ENCODE measurements at regions not wholly inside any gene's neighbourhood (a gene's known extent, or its start where the extent isn't known, plus 50 kb on each side); places are given as distances from the start of the nearest gene placed in this dataset.
A peak's percentile ranks its signal among the peaks of the same experiment; 100 is the strongest.

DNA sequence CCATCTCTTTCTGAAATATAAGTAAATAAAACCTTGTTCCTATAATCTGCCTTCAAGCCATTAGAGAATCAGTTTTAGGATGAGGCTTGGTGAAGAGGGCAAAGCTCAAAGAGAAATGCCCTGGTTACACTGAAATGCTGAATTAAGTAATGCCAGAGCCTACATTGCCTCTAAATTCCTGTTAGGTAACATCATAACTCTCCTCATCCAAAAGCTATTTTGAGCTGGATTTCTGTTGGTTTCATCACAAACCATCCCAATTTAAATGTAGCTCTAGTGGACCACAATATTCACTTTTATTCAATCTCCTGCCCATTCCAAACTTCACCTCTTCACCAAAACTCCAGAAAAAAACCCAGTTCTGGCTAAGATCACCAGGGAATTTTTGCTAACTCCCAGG, 1319.7 kb upstream of the TENM3 start:
- no peak for DNase-seq

DNA sequence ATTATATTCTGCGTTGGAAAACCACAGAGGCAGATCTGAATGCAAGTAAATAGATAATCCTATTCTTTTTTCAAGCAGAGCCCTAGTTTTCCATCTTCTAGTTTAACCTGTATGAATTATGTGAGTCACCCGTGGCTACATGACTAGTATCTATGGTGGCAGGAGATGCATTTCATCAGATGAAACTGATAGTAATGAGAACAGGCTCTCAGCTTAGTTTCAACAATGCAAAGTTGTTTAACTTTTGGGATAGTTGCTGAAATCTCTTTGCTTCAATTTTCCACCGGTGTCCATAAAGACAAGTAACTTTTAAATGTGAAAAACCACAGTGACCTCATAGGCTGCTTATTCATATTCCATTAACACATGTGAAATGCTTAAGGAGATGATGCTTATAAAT, 1317.4 kb upstream of the TENM3 start:
- no peak for DNase-seq

DNA sequence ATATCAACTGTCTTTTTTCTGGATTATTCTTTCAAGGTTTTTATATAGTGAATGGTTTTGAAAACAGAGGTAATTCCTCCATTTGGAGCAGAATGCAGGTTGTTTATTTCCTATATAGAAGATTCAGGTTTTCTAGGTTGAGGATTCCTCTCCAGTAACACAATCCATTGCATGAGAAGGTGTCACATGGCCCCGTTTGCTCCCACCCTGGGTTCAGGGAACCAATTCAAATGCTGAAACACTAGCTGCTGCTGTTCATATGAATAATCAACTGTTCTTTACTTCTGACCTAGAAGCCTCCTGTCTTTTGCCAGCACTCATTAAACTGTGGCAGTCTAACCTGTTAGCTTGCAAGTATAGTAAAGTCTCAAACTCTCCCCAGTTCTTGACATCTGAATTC, 1316.9 kb upstream of the TENM3 start:
- no peak for DNase-seq

DNA sequence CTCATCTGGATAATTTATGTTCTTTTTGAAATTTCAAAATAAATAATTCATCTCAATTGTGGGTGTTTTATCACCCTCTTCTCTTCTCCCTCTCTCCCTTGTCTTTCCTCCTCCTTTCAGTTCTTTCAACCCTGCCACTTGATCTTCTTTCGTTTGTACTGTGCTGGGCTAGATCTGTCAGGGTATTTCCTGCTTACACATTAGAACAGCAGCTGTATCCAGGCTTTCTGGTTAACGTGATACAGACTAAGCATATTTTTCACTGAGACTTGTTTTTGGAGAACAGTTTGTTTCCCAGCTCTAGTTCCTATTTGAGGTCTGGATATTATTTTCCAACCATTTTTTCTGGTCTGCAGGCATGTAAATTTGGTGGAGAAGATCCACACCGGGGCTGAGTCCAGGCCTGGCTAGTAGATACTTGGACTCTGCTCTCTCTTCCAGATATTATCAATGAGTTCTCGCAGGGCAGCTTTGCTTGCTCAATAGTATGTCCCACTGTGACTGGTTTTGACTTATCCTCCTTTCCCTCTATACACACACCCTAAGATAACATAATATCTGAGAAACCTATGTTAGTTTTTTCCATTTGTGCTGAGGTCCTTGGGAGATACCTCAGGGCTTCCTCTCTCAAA, 1310.7 kb upstream of the TENM3 start:
- DNase-seq = no peak

DNA sequence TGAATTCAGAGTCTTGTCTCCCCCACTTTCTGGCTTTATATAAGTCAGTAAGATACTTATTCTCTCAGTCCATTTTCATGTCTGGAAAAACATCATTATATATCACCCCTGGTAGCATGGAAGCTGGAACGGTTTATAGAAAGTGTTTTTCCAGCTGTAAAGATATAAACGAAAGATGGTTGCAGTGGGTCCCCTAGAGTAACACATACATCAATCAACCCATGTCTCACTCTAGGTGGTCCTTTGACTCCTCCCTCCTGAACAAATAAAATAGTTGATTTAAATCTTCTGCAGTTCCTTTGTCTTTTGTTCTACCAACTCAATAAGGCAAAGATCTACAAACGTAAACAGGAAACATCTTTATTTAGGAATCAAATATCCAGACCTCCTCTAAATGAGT, 1306.1 kb upstream of the TENM3 start:
- no peak for DNase-seq

DNA sequence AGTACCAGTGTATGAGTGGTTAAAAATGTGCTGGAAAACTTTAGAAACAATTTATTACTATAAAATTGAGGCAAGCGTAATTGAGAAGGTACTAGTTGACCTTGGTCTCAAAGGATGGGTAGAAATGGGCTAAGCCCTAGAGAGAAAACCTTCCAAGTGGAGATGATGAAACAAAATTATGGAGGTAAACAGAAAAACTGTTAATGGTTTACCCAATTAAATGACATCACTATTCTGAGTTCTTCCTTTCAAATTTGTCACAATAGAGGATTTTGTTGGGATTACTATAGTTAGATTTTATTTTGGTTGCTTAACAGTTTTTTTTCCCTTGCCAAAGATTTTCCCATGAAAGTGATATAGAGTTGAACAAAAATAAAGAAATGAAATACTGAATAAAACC, 1302.5 kb upstream of the TENM3 start:
- no peak for DNase-seq

DNA sequence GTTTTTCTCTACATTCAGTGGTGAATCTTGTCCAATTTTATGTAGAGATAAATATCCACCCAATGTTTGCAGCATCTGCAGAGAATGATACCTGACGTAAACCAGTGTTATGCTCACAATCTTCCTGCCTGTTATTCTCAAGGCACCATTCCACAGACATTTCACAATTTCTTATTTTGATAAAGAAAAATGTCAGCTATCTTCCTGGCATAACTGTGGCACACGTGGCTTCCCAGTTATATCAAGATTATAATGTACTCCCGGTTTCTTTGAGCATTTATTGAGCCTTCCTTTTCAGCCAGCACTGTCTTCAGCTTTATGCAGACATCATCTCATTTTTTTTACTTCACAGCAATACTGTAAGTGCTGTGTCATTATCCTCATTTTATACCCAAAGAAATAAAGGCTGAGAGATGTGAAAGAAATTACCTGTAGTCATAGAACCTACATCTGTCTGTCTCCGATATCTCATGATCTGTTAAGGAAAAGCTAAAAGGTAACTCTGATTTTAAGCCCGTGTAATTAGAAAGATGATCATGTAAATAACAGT, 1300.8 kb upstream of the TENM3 start:
- DNase-seq = no peak

DNA sequence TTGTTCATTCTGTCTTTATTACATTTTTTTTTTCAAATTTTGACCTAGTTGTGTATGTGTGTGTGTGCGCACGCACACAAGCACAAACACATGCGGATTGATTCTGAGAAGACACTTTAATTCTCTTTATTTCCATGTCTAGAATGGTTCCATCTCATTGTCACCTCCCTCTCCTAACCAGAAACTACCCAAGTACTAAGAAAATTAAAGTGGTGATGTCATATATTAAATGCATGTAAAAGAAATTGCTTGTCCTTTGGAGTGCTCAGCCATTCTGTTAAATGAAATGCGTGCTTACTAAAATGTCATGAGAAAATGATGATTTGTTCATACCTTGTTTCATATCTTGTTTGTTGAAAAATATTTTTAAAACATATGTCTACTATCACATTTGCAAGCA, 1297.0 kb upstream of the TENM3 start:
- DNase-seq = no peak

DNA sequence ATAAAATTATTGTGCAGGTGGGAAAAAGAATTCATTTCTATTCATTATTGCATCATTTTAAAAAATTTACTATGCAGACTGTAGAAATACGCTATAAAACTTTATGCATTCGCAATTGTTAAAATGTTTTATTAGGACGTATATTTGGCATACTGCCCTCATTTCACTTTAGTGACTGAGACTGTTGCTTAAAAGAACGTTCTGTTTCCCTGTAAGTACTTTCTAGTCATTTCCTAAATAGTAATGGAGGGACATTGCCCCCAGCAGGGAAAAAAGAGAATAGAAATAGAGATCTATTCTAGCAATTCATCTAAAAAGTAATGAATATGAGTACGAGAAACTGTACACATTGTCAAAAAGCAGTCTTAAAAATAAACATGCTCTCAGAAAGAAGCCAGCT, 1295.8 kb upstream of the TENM3 start:
- DNase-seq = no peak

DNA sequence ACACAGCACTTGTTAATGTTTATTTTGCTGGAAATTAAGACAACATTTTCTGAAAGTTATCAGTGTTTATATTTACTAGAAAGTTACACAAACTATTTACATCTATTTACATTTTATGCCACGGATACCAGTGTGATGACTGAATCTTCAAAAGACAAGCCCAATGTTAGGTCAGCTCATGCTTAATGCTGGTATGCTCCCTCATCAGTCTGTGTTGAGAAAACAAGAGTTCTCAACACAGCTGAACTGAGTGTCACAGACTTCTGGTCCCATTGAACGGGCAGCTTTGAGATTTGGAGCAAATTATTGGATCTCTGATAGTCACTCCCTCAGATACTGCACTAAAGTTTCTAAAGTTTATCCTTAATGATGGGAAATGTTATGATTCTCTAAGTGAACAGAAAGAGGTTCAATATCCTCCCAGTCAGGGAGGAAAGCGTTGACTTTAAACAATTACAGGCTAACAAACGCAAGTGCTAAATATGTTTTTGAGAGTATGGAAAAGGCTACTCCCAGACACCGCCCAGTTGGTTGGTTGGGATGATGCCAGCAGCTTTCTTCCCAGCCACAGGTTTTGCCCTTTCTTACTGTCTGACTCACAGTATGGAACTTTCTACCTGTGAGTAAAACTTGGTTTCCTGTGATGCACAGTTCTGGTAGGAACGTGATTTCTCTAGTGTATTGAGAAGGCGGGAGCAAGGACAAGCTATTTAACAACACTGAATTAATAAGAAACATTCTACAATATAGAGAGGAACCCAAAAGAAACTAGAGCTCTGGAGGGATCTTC, 1293.6 kb upstream of the TENM3 start:
- no peak for DNase-seq

DNA sequence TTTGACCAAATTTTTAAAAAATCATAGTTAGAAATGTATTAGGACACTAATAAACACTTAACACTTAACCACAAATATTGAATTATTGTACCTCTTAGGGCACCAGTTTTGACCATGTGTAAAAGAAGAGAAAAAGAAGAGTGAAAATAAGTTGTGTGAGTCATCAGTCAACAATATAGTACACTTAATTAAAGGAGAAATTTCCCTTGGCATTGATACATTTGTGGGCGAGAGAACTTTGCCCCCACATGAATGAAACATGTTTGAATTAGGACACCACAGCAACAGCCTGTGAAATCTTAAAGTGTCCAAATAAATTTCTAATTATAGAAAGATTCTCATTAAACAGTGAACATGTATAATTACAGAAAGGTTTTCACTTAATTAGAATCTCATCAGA, 1292.8 kb upstream of the TENM3 start:
- no peak for DNase-seq

DNA sequence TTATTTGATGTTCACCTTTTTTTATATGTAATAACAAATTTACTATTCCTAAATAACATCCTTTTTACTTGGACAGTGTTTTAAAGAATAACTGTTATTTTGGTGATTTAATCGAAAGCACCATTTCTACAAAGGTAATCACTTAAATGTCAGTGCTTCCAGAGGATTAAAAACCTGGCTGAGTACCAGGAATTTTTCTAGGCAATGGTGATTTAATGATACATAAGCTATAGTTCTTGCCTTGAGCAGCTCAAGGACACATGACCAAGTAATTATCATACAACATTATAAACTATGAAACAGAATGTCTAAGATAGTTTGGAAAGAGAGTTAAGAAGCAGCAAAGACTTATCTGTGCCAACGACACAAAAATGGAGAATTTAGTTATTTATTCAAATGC, 1291.9 kb upstream of the TENM3 start:
- DNase-seq = no peak

DNA sequence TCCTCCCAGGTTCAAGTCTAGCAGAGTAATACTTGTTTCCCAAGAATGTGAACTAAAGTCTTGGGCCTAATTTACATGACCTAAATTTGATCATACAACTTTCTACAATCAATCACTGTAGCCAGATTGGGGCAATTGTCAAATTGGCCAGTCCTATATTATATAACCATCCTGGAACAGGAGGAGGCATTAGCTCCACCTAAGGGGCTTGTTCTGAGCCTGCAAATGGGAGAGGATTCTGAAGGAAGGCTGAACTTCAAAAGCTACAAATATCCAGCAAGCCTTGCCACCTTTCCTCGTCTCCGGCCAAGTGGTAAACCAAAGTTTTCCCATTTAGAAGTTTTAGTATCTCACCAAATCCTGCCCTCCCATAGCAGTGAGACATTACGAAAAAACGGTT, 1289.6 kb upstream of the TENM3 start:
- peak; percentile 10 for DNase-seq

DNA sequence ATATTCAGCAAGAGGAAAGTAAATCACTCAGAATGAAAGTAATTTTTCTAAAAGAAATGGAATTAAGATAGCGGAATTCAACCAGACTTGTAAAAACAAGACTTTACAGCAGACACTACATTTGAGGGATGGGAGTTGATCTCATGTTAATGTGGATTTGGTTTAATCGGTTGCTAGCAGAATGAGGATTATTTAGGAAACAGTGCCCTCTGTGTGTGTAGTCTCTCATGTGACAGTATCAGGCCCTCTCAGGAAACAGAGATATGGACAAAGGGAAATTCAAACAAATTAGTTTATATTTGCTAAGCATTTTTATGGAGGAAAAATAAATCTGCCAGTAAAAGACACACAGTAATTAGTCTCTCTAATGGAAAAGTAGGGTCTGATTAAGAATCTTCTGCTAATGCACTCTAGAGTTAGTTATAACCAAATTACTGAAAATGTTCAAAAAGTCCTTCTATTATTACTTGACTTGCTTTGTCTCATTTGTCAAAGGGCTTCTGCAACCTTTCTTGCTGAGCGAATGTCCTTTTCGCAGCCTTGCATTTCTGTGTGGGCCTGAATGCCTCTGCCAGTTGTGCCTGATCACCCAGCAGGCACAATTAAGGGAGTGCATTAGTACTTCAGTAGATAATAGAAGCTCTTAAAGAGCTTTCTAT, 1282.3 kb upstream of the TENM3 start:
- peak; percentile 83 for DNase-seq

DNA sequence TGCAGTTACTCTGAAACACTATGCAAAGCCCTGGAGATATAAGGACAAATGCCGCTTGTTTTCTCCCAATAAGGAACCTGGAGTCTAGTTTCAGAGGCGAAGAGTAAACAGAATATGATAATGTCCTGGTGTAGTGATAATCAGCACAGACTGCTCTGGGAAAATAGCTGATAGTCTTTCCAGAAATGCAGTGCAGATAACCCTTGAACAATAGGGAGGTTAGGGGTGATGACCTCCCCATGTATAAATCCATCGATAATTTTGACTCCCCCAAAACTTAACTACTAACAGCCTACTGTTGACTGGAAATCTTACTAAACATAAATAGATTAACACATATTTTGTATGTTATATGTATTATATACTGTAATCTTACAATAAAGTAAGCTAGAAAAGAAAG, 1280.9 kb upstream of the TENM3 start:
- no peak for DNase-seq

DNA sequence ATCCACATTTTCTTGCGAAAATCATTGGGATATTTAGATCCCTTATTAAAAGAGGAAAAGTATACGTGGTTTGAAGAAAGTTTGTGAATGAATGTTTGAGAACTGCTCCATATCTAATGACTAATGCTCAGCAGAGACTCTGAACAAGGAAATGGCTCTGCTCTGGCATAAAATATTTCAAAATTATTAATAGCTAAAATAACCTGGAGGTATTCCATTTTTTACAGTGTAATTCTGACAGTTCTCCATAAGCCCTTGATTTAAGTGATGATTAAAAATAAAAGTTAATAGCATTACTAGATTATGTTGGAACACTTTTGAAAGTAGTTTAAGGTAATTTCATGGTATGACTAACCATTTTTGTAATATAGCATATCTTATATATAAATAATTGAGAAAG, 1276.9 kb upstream of the TENM3 start:
- DNase-seq = no peak

DNA sequence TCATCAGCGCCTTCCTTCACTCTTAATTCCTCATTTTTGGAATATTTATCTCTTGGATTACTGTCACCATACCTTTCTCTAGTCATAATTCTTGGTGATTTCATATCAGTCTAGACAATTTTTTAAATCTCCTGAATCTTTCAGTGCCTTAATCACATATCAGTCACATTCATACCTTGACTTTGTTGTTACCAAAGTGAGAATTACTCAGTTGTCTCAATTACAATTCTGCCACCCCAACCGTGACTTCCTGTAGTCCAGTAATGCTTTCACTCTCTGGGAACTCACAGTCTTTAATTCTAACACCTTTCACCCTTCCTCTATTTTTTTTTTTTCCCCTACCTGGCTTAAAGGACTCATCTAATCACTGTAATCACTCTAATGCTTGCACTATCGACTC, 1275.3 kb upstream of the TENM3 start:
- DNase-seq = no peak

DNA sequence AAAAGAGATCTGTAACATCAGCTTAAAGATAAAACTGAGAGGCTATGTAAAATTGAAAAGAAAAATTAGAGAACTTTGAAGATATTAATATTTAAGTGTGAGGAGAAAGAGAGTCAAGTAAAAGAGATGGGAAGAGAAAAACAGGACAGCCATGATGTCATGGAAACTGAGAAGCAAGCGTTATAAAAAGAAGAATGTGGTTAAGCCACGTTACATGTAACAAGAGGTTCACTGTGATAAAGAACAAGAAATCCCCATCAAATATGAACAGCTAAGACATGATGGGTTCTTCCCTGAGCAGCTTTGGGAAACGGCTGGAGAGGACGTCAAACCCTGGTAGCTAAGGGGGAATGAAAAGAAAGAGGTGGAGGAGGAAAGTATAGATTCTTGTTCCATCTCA, 1269.3 kb upstream of the TENM3 start:
- DNase-seq = no peak

DNA sequence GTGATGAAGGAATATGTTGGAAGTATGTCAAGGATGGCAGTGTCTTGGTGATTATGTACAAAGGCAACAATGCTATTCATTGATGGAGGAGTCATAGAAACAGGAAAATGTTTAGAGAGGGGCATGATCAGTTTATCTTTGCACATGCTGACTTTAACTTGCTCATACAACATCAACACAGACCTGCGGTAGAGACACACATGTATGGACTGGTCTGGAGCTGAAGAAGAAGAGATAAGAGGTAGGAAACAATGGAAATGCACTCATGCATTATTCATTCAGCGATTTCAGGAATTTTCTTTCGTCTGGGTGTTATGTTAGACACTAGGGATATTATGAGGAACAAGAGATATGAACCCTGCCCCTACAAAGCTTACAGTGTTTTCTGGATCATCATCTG, 1252.3 kb upstream of the TENM3 start:
- no peak for DNase-seq

DNA sequence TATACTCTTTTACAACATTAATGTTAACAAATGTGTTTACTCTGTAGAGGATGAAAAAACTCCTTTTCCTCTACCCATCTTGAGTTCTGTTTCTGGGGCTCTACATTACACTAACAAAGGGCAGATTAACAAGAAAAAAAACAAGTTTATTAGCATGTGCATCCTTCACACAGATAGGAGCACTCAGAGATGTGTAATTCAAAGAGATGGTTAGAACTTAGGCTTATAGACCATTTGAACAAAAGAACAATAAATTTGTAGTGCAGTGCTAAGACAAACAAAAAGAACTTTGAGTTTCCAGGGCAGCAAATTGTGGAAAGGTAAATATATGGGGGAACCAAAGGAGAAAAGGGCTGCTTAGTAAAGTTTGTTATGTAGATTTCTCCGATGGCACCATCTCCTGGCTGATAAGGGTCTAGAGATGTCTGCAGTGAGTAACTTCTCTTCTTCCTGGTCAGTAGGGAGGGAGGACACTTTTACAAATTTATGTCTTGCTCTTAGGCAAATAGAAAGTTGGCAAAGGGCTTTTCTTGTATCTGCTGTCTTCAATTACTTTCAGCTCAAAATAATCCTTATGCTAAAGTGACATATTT, 1249.9 kb upstream of the TENM3 start:
- no peak for DNase-seq

DNA sequence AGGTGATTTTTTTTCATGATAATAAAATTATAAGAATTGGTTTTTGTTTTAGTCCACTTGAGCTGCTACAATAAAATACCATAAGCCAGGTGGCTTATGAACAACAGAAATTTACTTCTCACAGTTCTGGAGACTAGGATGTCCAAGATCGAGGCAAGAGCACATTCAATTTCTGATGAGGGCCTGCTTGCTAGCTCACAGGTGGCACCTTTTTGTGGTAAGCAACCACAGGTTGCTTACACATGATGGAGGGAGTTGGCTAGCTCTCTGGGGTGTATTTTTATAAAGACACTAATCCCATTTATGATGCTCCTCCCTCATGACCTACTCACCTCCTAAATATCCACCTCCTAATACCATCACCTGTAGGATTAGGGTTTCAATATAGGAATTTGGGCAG, 1248.5 kb upstream of the TENM3 start:
- no peak for DNase-seq

DNA sequence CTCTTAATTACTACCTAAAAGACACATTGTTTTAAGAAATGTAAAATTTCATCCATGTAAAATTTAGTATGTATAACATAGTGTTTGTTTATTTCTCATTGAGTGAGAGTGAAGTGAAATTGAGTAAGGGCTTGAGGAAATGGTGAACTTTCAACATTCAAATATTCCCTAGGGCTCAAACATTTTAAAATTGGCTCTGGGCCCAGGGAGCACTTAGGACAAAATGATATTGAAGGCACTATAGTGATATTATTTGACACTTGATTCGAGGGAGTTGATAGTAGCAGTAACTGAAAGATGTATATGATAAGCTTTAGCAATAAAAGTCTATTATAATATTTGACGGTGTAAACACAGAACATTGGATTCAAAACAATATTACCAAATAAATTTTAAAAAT, 1244.0 kb upstream of the TENM3 start:
- DNase-seq = peak; percentile 1

DNA sequence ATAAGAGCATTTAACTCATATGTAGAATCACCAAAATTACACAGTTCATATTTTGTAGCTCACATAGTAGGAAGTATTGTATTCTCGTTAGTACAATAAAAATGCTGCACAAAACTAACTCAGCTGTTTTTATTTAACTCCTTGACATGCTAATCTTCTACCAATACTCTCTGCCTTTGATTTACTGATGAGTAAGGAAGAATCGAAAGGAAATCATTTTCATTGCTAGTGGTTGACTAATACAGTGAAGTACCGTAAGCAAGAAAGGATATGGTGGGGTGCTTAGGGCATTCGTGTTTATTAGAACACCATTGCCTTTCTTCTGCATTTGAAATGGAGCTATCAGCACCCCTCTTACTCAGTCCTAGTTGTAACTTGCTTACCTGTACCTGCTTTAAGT, 1239.1 kb upstream of the TENM3 start:
- DNase-seq = no peak
